ENCODE measurements at regions not wholly inside any gene's neighbourhood (a gene's known extent, or its start where the extent isn't known, plus 50 kb on each side); places are given as distances from the start of the nearest gene placed in this dataset.

DNA sequence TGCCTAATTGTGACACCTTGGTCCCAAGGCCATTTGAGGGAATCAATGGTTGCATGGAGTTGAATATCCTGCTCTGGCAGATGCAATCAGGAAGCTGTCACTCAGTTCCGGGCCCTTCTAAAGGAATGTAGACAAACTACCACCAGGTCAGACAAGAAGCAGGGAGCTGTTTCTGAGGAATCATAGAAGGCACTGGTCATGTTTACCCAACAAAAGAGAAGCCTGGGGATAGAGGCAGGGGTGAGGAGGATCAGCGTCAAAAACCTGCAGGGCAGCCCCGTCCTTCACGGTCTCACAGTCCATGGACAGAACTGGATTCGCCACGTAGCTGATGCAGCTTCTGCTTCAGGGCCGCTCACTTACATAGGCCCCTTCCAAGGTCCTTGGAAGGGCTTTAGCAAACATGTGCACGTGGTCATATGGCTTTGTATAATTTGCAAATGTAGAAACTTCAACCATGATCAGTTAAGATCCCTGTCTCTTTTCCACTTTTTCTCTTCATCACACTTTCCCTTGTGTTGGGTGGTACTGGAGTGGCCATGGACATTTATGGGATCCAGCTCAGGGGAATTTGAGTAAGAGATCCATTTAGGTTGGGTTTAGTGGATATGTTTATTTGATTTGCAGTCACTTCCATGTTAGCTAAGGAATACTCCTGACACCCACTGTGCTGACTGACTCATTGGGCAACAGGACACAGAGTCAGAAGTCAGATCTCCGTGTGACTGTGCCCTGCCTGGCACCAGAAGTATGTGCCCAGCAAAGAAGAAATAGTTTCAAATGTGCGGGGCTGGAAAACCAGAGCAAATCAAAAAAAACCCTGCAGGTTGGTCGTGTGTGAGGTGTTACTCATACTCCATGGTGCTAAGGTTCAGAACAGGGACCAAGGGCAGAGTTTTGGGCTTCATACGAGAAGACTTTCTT lies 60.0 kb upstream of the ZFAND3 start:
- TF ChIP-seq EZH2 (IDR thresholded peaks at IDR 0.05), result no peak
- no peak for TF ChIP-seq EZH2phosphoT487 (IDR thresholded peaks at IDR 0.05; ENCODE audit: borderline replicate concordance)
- no peak for TF ChIP-seq EGR1 (IDR thresholded peaks at IDR 0.05; ENCODE audit: low read depth)
- no peak for TF ChIP-seq CTCF (IDR thresholded peaks at IDR 0.05 in 2 of 3, conservative IDR thresholded peaks at IDR 0.05 in 1 of 3; ENCODE audit: borderline replicate concordance in 1 of 3, insufficient read depth in 1 of 3, low read depth in 2 of 3, low read length in 2 of 3)
- no peak for TF ChIP-seq POLR2AphosphoS5 (IDR thresholded peaks at IDR 0.05; ENCODE audit: low read depth, low read length)

Measured in HCT116 (cell line).